Heart right ventricle (tissue), 16 donors: ENCODE measurements at regions not wholly inside any gene's neighbourhood (a gene's known extent, or its start where the extent isn't known, plus 50 kb on each side); places are given as distances from the start of the nearest gene placed in this dataset.
A peak's percentile ranks its signal among the peaks of the same experiment; 100 is the strongest.

Experiments used
- ATAC-seq, 8 donors: fragments of 200-7000 bp; cut with Tn5 transposase; one replicate each; pipeline ENCODE4 v1.9.1; 2020; ENCODE audit warnings: mild to moderate bottlenecking in 8 of 8, moderate library complexity in 8 of 8, moderate number of reproducible peaks in 1 of 8
- DNase-seq, 2 donors: peaks; one replicate each; pipeline ENCODE4 v3.0.0-alpha.2; 2020
- H3K27ac ChIP-seq, 10 donors: fragments of 200-600 bp; sonication (generic) in 2 of 10; one replicate each; pipeline versions ENCODE4 v1.5.0 to v1.8.0; 2020 to 2022; ENCODE audit warnings: mild to moderate bottlenecking in 3 of 10
- H3K27me3 ChIP-seq, 7 donors: fragments of 200-600 bp; one replicate each; pipeline ENCODE4 v1.8.0; 2021 to 2022; ENCODE audit warnings: mild to moderate bottlenecking in 2 of 7
- H3K36me3 ChIP-seq, 9 donors: fragments of 200-600 bp; sonication (generic) in 1 of 9; one replicate each; pipeline versions ENCODE4 v1.5.0 to v1.8.0; 2020 to 2022; ENCODE audit warnings: mild to moderate bottlenecking in 2 of 9
- H3K4me1 ChIP-seq, 9 donors: fragments of 200-600 bp; sonication (generic) in 1 of 9; one replicate each; pipeline versions ENCODE4 v1.5.0 to v1.8.0; 2020 to 2022; ENCODE audit warnings: mild to moderate bottlenecking in 4 of 9
- H3K4me3 ChIP-seq, 10 donors: fragments of 200-600 bp; sonication (generic) in 2 of 10; one replicate each; pipeline versions ENCODE4 v1.5.0 to v1.8.0; 2020 to 2022; ENCODE audit warnings: mild to moderate bottlenecking in 7 of 10, moderate library complexity in 2 of 10
- H3K9me3 ChIP-seq, 11 donors: fragments of 200-600 bp in 10 of 11; sonication (generic) in 2 of 11; one replicate each; pipeline versions ENCODE4 v1.5.0 to v1.8.0; 2013 to 2022; ENCODE audit warnings: mild to moderate bottlenecking in 2 of 11, control low read depth in 1 of 11, moderate library complexity in 1 of 11
- WGBS, 2 donors: extraction: QIAGEN DNeasy Blood & Tissue Kit; methylation state at CpG; one replicate each; pipeline ENCODE4 v1.1.7; 2013; ENCODE audit warnings: inconsistent platforms in 1 of 2; 5-methylcytosine and 5-hydroxymethylcytosine counted together
- intact Hi-C, 10 donors: fragments of 100-400 bp; cut with DNase I; formaldehyde crosslinking; loops; one replicate each; pipeline versions ENCODE4 v1.11.1 to v1.14.2; 2022
- TF ChIP-seq, protein P1 (sequence below), 9 donors: fragments of 200-600 bp; sonication (generic) in 2 of 9; IDR thresholded peaks; one replicate each; pipeline versions ENCODE4 v1.5.0 to v1.8.0; 2021 to 2022; ENCODE audit warnings: antibody characterized with exemption in 9 of 9, mild to moderate bottlenecking in 5 of 9, moderate library complexity in 1 of 9
- donor health status: Arrhythmogenic right ventricular cardiomyopathy.
- donor health status: ischemic (EF 13 %, LVEDD 7.1; RV severe dilation, severe dysfunction).
- donor health status: healthy with polysubstance abuse.
- donor health status: DM: no; HTN: yes; CAD: no.
- donor health status: DM: no; HTN: no; CAD: no.
- donor health status: ischemic (EF 25% LVEDD 6.9; RV normal size, moderate dysfunction).
- donor health status: ischemic (EF 25% LVEDD 5.7; RV mildly dilated, moderate dysfunction).
- donor health status: healthy.
- donor health status: DM: yes; HTN: yes; CAD: no.
- donor health status: Ischemic cardiomyopathy.
- donor health status: ischemic (EF 35%, LVEDD 5.7; RV mildly dilated, moderate dysfunction).
- donor health status: nonischemic (EF 11% LVEDD 7.7; RV severe dilation, severe dysfunction).
- donor health status: DM: yes; HTN: yes; CAD: no.
- donor health status: PGD.
- donor health status: ischemic (EF 29% LVEDD 5.4; RV normal size, mild dysfunction).
- donor health status: nonischemic (EF 23%, LVEDD 6.1; RV moderate dilation, normal function).

DNA sequence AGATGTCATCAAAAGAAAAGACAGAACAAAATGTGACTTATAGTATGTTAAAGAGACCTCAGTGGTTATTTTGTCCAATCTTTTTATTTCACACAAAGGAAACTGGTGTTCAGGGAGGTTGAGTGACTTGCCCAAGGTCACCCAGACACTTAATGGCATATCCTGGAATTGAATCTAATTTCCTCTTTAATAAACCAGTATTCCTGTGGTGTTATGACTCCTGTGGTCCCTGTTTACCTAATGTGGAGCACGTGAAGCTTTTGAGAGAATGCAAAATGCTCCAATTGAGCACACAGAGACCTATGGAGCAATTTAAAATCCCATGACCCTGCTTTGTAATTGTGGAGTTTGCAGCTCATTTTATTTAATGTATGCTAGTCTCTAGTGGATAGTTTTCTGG lies 251.9 kb downstream of the REEP3 start:
- no peaks in the 10 kb centered on the region for H3K36me3 ChIP-seq
- TF ChIP-seq, protein P1, sequence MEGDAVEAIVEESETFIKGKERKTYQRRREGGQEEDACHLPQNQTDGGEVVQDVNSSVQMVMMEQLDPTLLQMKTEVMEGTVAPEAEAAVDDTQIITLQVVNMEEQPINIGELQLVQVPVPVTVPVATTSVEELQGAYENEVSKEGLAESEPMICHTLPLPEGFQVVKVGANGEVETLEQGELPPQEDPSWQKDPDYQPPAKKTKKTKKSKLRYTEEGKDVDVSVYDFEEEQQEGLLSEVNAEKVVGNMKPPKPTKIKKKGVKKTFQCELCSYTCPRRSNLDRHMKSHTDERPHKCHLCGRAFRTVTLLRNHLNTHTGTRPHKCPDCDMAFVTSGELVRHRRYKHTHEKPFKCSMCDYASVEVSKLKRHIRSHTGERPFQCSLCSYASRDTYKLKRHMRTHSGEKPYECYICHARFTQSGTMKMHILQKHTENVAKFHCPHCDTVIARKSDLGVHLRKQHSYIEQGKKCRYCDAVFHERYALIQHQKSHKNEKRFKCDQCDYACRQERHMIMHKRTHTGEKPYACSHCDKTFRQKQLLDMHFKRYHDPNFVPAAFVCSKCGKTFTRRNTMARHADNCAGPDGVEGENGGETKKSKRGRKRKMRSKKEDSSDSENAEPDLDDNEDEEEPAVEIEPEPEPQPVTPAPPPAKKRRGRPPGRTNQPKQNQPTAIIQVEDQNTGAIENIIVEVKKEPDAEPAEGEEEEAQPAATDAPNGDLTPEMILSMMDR (IDR thresholded peaks at IDR 0.05) = no peak
- WGBS, 2 donors = 30 to 31% methylated on average over 1 of the region's 1 CpG
- no peak overlapping the region for H3K27ac ChIP-seq
- intact Hi-C loops = no loop called here
- H3K4me3 ChIP-seq = no peak overlapping the region
- peaks cover 0 to 2% (median 0%) of the 10 kb centered on the region in 9 donors for H3K4me1 ChIP-seq
- ATAC-seq (no peak), DNase-seq (no peak)
- H3K9me3 ChIP-seq = no peaks in the 10 kb centered on the region
- no peaks in the 10 kb centered on the region for H3K27me3 ChIP-seq

DNA sequence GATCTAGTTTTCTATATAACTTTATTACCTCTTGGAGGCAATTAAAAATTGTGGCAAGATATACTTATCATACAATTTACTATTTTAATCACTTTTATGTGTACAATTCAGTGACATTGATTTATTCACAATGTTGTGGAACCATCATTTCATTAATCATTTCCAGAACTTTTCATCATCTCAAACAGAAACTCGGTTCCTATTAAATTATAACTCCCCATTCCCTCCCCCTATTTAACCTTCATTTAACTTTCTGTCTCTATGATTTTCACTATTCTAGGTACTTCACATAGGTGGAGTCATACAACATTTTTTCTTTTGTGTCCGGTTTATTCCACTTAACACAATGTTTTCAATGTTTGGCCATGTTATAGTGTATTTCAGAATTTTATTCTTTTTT lies 252.8 kb downstream of the REEP3 start:
- Histone ChIP-seq H3K4me3 (no peak overlapping the region), H3K4me1 (no peaks in the 10 kb centered on the region), H3K27me3 (no peaks in the 10 kb centered on the region), H3K36me3 (no peaks in the 10 kb centered on the region), H3K27ac (no peak overlapping the region), H3K9me3 (no peaks in the 10 kb centered on the region)
- TF ChIP-seq, protein P1 (IDR thresholded peaks at IDR 0.05) = no peak
- 91 to 93% methylated on average over 2 of the region's 2 CpGs for WGBS, 2 donors
- DNase-seq = no peak
- intact Hi-C loops = no loop called here
- no peak for ATAC-seq

DNA sequence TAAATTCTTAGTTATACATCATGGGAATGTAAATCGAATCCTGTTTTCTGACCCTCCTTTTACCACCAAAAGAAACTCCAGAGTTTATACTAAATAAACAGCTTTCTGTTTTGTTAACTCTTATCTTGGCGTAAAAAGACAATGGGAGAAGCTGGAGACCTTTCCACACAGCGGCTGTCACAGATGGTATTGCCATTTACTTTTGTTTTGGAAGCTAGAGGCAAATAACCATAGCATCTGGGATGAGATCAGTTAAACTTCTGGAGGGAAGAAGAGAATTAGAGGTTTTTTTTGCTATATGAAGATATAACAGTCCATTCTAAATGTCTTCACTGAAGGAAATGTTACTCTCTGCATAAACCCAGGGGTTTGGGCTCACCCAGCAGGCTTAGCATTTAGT lies 258.9 kb downstream of the REEP3 start:
- WGBS, 2 donors = 51 to 53% methylated on average over 3 of the region's 3 CpGs
- ATAC-seq (peak in 3 of 8 donors; percentile 48 to 63 (median 62)), DNase-seq (no peak)
- Histone ChIP-seq H3K4me1 (peaks cover 0 to 13% (median 0%) of the 10 kb centered on the region in 9 donors), H3K36me3 (no peaks in the 10 kb centered on the region), H3K9me3 (no peaks in the 10 kb centered on the region), H3K27me3 (no peaks in the 10 kb centered on the region), H3K27ac (peak overlapping the region in 6 of 10 donors; percentile 9 to 68 (median 43)), H3K4me3 (no peak overlapping the region)
- TF ChIP-seq, protein P1 (IDR thresholded peaks at IDR 0.05) = no peak
- intact Hi-C loops = no loop called here

DNA sequence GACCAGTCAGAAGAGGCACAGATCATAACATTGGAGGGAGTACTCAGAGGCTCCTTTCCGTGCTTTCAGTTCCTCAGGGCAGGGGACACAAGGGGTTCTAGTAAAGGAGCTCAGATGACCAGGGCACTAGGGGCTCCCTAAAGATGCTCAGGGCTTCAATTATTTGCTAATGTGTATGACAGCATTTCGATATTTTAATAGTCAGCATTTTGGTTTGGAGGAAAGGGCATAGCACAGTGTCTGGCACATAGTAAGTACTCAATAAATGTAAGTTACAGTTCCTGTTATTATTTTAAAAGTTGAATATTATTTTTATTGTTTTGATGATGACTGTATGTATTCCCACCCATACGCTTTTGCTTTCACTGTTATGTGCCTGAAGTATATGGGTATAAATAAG lies 260.0 kb downstream of the REEP3 start:
- ATAC-seq (no peak), DNase-seq (no peak)
- intact Hi-C loops = no loop called here
- peak overlapping the region in 4 of 10 donors; percentile 9 to 68 (median 44) for H3K27ac ChIP-seq
- no peaks in the 10 kb centered on the region for H3K9me3 ChIP-seq
- WGBS, 2 donors = 93 to 96% methylated on average over 3 of the region's 3 CpGs
- no peaks in the 10 kb centered on the region for H3K27me3 ChIP-seq
- H3K4me1 ChIP-seq = peaks cover 0 to 13% (median 0%) of the 10 kb centered on the region in 9 donors
- H3K36me3 ChIP-seq = no peaks in the 10 kb centered on the region
- no peak overlapping the region for H3K4me3 ChIP-seq
- TF ChIP-seq, protein P1 (IDR thresholded peaks at IDR 0.05) = no peak
